Epidermal melanocyte (primary cell): ENCODE measurements at regions not wholly inside any gene's neighbourhood (a gene's known extent, or its start where the extent isn't known, plus 50 kb on each side); places are given as distances from the start of the nearest gene placed in this dataset.

Source experiments
- DNase-seq: peaks from one replicate; pipeline ENCODE4 v3.0.0; 2011; ENCODE audit warnings: low spot score; ENCODE audit not compliant: insufficient read length

DNA sequence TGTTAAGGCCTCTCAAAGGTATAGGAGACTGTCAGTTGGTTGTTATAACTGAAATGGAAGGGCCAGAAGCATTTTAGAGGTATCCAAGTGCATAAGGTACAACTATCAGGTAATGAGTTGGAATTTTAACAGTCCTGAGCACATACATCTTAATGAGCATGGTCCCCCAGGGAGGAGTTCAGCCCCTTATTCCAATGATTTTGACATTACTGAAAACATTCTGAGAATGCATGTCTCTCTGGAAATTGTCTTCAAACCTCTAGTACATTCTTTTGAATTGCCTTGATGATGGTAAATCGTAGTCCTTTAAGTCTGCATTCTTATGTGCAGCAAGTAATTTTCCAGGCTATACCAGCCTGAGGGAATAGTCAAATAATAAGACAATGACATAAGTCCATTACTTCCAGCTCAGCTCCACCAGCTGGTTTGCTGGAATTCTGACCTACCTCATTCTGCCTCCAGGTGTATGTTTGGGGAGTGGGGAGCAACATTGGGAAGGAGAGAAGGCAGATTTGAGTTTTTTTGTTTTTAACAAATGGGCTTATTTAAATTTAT lies 239.2 kb downstream of the MSRB3 start:
- DNase-seq: no peak

DNA sequence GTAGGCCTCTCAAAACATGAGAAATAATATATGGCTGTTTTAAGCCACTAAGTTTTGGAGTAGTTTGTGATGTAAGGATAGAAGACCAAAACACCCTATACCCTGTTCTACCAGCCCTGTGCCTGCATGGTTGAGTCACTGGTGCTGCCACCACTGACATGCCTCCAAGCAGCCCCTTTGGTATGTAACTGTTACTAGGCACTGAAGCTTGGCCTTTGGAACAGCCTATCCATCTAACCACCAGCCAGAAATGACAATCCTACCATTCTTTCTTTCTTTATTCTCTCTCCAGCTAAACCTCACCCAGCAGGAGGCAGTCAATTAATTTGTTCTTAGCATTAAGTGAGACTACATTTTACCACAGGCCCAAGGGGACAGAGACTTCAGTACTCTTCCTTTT lies 240.3 kb downstream of the MSRB3 start:
- DNase-seq: no peak

DNA sequence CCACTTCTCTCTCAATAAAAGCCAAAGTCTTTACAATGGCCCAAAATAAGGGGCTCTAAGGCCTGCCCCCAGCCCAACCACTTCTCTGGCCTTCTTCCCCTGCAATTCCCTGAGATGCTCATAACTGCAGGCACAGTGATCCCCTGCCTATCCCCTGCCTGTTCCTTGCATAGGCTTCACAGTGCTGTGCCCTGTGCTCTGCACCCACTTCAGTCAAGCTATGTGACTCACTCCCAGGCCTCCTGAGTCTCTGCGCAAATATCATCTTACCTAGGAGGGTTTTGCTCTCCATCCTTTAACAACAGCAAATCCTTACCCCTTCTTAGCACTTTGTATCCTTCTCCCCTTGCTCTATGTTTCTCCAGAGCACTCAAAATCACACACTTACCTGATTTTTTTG lies 242.2 kb downstream of the MSRB3 start:
- no peak for DNase-seq

DNA sequence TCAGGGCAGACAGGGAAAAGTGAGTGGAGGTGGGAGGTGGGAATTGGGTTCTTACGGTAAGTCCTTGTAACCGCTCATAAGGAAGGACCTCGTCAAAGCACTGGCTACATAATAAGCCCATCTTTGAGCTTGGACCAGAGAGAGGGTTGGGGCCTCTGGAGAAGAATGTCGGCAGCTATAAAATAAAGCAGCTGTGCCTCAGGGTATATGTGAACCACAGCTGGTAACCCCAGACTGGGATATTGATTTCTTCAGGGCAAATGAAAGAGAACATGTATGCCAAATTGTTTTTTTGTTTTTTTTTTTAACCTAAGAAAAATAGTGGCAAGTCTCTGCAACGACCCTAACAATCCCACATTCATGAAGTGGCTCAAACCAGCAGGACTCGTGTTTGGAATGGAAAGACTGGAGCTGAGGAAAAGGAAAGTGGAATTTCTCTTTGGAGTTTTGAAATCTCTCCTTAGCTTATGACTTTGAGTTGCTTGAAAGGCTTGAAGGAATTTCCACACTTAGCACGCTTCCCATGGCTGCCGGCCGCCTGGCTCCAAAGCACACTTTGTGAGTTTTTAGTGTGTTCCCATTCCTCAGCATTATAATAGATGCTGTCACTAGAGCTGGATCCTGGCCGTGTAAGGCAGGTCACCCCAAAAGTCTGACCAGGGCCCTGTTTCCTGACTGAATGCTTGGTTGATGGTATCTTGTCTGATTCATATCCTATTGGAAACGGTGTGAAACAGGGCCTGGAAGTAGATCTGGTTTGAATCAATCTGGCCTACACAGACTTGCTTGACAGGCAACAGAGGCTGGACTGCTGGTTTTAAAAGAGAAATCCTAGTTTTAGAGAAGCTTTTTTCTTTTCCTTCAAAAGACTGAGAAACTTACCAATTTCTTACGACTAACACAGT lies 244.7 kb downstream of the MSRB3 start:
- no peak for DNase-seq

DNA sequence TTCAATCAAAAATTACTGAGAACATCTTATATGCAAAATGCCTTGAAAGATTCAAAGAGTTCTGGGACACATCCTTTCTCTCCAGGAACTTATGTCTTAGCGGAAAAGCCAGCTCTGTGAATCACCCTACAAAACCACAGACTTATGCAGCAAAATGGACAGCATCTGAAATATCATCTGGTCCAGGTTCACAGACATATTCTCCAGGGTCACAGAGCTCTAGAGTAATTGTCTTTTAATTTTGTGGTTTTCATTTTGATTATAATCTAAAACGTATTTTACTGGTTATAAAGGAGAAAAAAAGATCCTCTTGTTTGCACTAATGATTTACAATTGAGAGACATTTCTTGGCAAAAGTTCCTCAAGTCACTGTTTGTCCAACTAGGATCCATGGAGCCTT lies 246.2 kb downstream of the MSRB3 start:
- no peak for DNase-seq

DNA sequence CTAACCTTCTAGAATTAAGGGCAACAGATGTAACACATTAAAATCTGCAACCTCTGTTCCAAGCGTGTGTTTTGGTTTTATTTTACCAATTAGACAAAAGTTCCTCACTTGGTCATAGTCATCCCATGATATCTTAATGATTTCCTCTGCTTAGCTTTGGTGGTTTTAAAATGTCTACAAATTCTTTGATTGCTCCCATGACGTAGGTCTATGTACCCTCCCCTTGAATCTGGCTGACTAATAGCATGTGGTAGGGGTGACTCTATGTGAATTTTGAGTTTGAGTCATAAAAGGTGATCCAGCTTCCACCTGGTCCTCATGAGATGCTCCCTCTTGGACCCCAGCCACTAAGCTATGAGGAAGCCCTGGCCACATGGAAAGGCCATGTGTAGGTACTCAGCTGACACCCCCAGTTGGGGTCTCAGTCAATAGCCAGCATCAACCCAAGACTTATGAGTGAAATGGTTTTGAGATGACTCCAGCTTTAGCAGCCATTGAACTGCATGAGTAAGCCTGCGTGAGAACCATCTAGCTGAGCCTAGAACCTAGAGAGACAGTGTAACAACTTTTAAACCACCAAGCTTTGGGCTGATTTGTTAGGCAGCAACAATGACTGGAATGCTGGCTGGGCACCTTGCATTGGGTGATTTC lies 247.1 kb downstream of the MSRB3 start:
- no peak for DNase-seq

DNA sequence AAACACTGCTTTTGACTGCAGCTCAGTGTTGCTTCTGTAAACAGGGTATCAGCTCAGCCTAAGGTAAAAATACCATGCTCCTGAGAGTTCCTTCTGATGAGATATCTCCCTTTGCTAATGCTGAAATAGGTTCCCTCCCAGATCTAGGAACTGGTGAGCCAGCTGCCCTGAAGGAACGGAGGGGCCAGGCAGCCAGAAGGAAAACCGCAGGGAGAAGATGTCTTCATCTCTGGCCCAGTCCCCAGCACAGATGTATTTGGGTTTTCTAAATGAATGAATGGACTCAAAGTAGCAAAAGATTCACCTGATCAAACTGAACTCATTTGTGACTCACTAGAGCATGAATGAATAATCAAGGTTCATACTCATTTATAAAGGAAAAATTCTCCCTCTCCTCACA lies 247.8 kb downstream of the MSRB3 start:
- no peak for DNase-seq

DNA sequence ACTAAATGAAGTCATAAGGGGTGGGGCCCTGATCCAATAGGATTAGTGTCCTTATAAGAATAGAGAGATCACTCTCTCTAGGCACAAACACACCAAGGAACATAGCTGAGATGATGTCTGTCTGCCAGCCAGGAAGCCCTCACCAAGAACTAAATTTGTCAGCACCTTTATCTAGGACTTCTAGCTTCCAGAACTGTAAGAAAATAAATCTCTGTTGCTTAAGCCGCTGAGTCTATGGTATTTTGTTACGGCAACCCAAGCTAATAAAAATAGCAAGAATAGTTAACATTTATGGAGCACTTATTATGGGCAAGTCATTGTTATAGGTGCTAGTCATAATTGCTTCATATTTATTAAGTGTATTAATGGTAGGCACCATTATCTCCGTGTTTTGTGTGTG lies 249.6 kb downstream of the MSRB3 start:
- DNase-seq: no peak

DNA sequence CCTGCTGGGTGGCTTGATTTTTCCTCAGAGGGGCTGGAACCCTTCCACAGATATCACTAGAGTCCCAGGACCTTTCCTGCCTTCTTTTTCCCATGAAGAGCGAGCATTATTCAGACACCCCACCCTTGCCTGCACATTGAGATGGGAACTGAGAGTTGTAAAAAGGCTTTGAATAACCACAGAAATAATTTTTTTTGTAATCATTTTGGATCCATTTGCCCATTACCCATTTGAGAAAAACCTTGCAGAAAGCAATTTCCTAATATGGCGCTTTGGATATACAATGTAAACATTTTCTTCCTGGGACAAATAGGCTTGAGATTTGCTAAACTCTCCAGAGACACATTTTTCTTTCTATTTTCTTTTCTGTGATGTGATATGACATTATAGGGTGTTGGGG lies 250.6 kb downstream of the MSRB3 start:
- no peak for DNase-seq

DNA sequence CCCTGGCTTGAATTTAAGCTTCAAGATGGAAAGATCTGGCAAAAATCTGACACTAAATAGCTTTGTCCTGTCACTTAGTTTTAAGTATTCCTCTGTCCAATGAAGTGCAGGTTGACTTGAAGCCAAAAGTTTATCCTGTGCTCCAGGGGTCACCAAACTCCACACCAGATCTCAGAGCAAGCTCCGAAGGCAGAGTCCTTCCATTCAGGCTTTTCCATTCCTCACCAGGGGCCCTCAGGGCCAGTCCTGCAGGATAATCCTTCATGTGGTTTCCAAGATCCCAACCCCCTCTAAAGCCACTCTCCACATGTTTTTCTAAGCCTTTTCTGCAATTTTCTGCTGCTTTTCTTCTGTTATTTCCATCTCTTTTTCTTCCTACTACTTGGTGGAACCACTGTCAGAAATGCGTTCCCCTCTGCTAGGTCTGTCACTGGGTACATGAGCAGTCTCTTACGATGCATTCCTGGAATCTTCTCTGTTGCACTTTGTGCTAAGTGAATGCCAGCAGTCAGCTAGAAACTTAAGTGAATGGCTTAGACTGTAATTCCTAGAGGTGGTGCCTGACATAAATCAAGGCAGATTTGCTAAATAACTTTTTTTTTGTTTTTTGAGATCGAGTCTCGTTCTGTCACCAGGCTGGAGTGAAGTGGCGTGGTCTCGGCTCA lies 251.4 kb downstream of the MSRB3 start:
- DNase-seq: no peak

DNA sequence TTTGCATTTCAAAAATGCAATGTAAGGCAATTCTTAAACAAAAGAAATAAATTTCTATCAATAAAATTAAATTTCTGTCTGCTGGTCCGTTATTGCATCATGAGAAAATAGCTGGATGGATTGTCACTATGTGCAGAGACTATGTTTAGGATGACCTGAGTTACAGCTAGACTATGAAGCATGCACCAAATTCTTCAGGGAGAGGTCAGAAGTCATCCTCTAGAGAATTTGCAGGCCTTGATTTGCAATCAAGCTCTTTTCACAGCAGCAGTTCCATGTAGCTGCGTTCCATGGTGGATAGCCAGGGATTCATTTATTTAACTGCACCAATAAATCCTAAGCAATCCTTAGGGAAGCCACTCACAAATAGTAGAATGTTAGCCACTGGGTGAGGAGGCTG lies 253.7 kb downstream of the MSRB3 start:
- no peak for DNase-seq

DNA sequence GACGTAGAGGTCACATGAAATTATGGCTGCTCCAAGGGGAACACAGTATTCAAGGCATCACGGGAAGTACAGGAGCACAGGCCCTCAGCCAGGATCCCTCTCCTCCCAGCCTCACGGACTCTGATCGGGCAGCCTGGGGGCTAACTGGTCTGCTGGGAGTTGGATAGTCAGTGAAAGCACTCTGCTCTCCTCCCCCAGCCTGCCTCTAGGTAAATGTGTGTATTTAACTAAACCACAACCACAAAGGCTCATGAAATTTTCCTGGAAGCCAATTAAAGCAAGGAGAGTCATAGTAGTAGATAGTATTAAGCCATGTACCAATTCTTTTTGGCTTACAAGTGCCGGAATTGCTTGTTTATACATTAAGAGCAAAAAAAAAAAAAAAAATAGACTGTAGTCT lies 254.3 kb downstream of the MSRB3 start:
- no peak for DNase-seq

DNA sequence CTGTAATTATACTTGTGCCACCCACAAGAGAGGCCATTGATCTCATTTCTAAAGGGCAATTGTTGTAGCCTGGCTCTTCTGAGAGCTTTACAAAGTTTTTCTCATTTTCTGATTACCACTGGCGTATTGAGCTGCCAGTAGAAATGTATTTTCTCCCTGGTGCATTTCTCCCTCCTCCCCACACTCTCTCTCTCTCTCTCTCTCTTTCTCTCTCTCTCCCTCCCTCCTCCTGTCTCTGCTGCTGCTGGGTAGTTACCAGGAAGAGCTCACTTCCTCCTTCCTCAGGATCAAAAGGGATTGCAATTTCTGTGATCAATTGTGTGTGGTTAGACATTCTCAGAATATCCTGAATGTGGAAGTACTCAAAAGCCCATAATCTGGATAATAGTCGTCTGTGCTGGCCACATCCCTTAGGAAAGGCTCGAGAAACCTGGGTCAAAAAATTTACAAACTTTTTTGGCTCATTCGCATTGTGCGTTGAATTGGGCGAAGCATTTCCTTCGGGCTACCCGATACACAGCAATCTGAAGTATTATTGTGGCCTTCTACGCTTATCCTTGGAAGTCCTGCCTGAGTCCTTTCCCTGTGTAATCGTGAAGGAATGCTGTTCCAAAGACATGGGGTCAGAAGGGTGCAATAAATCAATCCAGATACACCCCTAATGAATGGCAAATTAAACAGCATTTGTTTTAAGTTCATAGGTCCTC lies 254.8 kb downstream of the MSRB3 start:
- no peak for DNase-seq

DNA sequence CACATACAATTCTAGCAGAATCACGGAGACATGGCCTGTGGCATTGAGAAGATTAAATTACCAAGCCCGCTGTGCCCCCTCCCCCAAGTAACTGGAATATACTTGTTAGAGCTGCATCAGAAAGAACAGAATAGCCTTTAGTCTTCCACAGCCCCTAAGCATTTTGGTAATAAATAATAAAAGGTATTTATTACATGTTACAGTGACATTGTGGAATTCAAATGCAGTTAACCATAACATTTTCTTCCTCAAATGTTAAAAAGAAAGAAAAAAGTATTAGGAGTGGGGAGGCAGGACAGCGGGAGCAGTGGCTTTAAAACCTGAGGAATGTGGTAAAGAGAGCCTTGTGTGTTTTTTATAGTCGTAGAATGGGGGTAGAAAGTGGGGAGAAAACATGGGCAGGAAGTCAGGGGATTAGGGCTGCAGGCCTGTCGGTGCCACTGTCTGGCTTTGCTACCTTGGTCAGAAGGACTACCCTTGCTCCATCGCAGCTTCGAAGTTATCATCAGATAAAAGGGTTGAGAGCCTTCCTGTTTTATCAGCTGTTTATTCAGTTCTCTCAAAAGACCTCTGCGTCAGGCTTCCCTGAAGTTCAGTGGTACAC lies 255.9 kb downstream of the MSRB3 start:
- DNase-seq: no peak

DNA sequence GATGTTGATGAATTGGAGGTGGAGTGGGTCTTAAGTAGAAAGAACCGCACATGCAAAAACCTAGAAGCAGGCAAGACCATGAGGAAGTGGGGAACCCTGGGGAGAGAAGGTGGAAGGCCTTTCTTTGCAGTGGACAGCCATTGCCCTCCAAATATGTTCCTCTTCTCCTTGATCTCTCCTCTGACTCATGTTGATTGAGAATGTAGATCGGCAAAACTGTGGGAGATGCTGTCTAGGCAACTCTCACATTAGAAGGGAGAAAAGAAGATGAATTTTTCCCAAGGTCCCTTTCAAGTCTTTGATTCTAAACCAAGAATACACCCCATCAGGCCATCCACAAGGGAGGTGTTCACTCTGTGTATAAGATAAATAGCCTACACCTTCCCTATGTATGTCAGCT lies 257.5 kb downstream of the MSRB3 start:
- DNase-seq: no peak

DNA sequence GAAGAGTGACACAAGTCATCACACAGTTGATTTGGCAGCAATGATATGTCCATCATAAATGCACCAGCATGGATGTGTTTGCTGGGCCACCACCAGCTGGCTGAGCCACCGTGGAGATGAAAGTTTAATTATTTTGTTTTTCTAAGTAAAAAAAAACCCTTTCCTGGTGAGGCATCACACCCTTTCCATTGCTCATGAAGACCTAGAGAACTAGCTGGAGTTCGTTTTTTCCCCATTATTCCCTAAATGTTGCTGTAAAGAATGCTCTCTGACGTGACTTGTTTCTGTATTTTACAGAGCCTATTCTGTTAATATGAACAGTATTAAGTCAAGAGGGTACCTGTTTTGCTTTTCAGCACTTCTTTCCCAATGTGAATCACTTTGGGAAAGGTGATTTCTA lies 257.9 kb downstream of the MSRB3 start:
- DNase-seq: no peak

DNA sequence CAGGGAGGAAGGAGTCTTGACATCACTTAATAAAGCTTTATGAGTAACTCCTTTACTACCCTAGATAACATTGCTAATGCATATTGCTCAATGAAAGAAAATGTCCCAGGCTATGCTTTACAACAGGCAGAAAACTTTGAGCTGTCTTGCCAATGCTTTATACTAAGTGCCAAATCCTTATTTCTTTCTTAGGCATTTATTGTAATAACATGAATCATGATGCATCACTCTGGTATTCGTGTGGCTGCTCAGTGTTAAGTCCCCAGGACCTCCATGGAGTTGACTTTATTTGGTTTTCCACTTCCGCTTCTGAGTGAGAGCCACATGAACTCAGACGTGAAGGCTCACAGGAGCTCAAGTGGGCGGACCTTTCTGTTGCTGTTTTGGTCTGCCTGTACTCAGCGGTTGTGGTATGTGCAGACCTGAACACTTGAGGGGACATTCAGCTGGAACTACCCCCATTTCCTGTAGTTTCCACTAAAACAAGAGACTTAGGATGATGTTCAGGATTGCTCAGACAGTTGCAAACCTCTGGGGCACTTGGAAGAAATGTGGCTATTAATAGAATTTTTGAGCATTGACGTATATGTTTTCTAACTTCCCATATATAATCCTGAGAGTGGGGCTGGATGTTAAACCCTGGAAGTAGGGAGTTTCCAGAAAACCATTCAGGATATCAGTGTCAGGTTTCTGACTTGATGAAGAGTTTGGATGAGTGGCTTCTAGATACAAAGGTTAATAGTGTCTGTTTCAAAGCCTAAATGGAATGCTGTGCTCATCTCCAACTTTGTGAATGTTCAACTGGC lies 258.6 kb downstream of the MSRB3 start:
- DNase-seq: peak; percentile 71

DNA sequence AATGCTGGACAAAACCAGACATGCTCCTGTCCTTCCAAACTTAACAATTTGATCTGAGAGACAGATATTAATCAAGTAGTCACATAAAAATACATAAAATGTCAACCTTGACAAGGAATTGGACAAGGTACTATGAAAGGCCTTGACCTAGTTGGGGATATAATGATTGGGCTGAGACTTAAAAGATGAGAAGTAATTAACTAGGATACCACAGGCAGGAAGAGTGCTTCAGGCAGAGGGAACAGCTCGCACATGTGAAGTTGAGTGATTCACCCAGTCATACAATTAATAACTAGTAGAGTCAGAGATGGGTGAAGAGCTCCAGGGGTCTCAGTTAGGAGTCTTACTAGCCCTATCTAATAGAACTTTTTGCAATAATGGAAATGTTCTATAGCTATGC lies 259.5 kb downstream of the MSRB3 start:
- no peak for DNase-seq

DNA sequence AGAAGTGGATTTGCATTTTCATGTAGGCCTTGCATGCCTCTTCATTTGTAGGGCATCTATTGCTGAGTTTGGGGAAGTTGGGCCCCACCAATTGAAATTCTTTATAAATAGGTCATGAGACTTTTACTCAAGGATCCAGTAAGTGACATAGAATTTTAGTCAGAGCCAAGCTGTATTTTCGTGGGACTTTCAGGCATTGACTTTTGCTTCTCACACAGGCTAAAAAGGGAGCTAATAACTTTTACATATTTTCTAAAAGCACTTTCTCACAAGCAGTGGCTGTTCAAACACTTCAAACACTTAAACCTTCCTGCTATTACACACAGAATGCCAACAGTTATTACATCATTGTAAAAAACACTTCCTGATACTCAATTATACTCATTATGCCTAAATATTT lies 260.5 kb downstream of the MSRB3 start:
- DNase-seq: no peak

DNA sequence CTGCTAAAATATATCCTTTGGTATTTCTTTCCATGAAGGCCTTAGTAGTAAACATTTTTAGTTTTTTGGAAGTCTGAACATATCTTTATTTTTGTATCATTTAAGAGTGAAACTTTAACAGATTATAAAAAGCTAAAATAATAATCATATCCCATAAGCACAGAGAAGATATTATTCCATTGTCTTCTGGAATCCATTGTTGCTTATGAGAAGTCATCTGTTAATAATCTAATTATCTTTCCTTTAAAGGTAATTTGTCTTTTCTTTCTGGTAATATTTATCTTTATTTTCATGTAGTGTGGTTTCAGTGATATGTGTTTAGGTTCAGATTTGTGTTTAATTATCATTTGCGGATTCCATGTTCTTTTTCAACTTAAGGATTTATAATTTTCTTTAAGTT lies 261.7 kb downstream of the MSRB3 start:
- no peak for DNase-seq
